ENCODE measurements at regions not wholly inside any gene's neighbourhood (a gene's known extent, or its start where the extent isn't known, plus 50 kb on each side); places are given as distances from the start of the nearest gene placed in this dataset.
A peak's percentile ranks its signal among the peaks of the same experiment; 100 is the strongest.

DNA sequence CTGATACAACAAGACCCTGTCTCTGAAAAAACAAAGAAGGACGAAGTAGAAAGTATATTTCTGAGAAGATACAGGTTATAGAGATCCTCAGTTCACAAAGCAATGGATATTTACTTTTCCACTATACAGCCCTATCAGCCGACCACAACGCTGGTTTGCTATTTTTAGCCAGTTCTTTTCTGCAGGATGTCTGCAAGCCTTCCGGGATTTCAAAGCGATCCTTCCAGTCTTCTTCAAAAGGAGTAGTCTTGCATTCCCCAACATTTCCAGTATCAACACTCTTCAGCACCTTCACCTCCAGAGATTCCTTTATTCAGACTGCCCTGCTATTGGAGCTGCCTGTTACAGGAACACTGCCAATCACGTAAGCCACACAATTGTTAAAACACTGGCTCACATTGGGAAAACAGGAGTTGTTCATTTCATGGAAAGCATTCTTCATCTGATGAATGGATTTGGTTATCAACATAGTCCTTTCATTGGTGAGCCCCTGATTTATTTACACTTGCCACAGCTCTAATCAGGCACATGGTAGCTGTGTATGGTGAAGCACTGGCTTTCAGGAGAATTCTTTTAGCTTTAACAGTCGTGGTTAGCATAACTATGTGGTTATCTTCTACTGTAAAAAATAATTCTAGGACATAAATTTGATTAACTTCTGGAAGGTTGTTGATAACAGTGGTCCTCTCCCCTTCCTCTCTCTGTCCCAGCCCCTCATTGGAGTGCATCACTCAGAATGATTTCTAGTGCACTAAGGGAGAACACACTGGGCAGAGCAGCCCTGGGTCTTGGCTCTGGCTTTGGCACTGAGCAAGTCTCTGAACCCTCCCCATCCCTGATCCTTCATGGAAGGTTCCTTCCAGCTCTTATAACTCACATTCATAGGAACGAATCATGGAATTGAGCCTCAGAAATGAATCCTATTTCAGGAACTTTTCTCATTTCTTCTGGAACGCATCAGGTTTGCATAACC is 109.9 kb upstream of the SORBS2 start:
- no peak for DNase-seq (ENCODE audit: low read depth in 4 of 4, low spot score in 3 of 4)

- no peak for DNase-seq (ENCODE audit: low read depth in 4 of 4, low spot score in 3 of 4)
These were observed 112.6 kb upstream of the SORBS2 start for GRCh38 chr4:185924458-185925044.

GRCh38 chr4:185925910-185926360 is 113.9 kb upstream of the SORBS2 start:
- DNase-seq (ENCODE audit: low read depth in 4 of 4, low spot score in 3 of 4): peak in 1 of 4 donors; percentile 19

- DNase-seq (ENCODE audit: low read depth in 4 of 4, low spot score in 3 of 4): no peak
These were observed 119.4 kb upstream of the SORBS2 start for GRCh38 chr4:185931375-185931774.

- DNase-seq (ENCODE audit: low read depth in 4 of 4, low spot score in 3 of 4): no peak
These were observed 120.0 kb upstream of the SORBS2 start for GRCh38 chr4:185931986-185932385.

- DNase-seq (ENCODE audit: low read depth in 4 of 4, low spot score in 3 of 4): no peak
These were observed 120.5 kb upstream of the SORBS2 start for GRCh38 chr4:185932491-185932890.

DNA sequence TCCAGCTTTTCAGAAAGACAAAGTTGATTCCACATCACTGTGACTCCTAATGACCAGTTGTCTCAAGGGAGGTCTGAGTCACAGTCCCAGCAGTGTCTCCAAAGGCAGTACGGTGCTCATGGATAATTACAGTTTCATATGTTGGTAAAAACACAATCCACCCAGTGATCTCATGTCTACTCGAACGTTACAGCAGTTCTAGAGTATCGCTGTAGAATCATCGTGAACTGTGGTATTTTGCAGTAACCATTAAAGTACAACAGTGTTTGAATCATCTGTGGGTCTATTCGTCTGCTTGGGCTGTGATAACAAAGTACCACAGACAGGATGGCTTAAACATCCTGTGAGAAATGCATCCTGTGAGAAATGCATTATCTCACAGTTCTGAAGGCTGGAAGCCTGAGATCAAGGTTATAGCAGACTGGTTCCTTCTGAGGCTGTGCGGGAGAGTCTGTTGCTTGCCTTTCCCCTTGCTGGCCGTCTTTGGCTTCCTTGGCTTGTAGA is 121.1 kb upstream of the SORBS2 start:
- no peak for DNase-seq (ENCODE audit: low read depth in 4 of 4, low spot score in 3 of 4)

DNA sequence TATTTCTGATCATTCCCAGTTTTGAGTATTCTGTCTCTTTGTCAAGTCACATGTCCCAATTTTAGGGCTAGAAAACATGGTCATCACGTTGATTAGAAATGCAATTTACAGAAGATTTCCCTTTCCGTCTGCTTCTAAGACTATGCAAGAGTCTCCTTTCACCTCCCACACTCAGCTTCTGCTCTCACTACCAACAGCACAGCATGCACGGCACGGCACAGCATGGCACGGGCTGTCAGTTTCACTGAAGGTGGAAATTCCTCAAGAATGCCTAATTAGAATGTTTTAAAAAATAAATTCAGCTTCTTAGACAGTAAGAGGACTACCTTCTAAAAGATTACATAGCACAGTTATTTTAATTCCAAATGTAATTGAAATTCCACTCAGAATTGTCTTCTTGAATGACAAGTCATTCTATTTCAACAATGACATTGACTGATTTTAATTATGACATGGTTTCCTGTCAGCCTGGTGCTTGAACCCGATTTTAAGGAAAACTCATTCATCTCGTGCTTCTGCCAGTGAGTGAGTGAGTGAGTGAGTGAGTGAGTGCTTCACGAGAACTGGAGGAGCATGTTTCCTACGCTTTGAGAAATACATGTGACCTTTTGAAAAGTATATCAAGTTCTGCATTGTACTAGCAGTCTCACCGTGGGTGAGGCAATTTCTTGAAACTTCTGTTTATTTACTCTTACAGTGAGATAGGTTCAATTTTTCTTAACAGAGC is 124.8 kb upstream of the SORBS2 start:
- DNase-seq (ENCODE audit: low read depth in 4 of 4, low spot score in 3 of 4): no peak

- DNase-seq (ENCODE audit: low read depth in 4 of 4, low spot score in 3 of 4): no peak
These were observed 126.7 kb upstream of the SORBS2 start for GRCh38 chr4:185938654-185939053.

GRCh38 chr4:185941461-185941860 is 127.5 kb upstream of the TLR3 start:
- no peak for DNase-seq (ENCODE audit: low read depth in 4 of 4, low spot score in 3 of 4)

- no peak for DNase-seq (ENCODE audit: low read depth in 4 of 4, low spot score in 3 of 4)
These were observed 123.7 kb upstream of the TLR3 start for GRCh38 chr4:185945252-185945651.

DNA sequence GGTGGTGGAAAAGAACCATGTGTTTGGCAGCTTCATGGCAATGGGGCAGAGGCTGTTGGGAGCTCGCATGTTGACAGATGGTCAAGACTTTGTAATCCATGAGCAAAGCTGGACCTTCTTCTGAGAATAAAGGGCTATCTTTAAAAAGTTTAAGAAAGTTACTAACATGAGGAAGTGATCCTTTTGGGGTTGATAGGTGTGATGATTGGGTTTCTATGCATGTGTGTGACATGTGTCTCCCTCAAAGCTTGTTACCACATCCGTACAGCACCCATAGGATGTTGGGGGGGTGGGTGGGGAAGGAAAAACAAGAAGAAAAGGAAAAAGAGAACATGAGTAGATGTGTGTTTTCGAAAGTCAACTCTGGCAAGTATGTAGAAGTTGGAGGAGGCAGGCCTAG is 123.0 kb upstream of the TLR3 start:
- DNase-seq (ENCODE audit: low read depth in 4 of 4, low spot score in 3 of 4): no peak

- no peak for DNase-seq (ENCODE audit: low read depth in 4 of 4, low spot score in 3 of 4)
These were observed 118.1 kb upstream of the TLR3 start for GRCh38 chr4:185950891-185951290.

- DNase-seq (ENCODE audit: low read depth in 4 of 4, low spot score in 3 of 4): no peak
These were observed 113.7 kb upstream of the TLR3 start for GRCh38 chr4:185955151-185955770.

- DNase-seq (ENCODE audit: low read depth in 4 of 4, low spot score in 3 of 4): no peak
These were observed 113.0 kb upstream of the TLR3 start for GRCh38 chr4:185955826-185956543.

DNA sequence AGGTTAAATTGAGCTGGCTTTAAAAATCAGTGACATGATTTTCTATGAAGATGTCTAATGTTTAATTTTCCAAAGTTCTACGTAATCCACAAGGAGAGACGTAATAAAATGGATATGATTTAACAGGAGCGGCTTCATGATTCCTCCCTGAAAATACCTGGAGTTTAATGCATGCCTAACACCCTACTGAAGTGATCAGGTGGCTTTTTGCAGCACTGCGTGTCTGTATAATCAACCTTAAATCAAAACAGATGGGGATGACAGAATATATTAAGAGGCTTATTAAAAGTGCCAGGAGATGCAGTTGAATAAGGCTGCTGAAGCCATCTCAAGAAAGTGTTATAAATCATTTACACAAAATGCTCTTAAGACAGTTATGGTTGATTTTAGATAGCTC is 112.4 kb upstream of the TLR3 start:
- no peak for DNase-seq (ENCODE audit: low read depth in 4 of 4, low spot score in 3 of 4)

DNA sequence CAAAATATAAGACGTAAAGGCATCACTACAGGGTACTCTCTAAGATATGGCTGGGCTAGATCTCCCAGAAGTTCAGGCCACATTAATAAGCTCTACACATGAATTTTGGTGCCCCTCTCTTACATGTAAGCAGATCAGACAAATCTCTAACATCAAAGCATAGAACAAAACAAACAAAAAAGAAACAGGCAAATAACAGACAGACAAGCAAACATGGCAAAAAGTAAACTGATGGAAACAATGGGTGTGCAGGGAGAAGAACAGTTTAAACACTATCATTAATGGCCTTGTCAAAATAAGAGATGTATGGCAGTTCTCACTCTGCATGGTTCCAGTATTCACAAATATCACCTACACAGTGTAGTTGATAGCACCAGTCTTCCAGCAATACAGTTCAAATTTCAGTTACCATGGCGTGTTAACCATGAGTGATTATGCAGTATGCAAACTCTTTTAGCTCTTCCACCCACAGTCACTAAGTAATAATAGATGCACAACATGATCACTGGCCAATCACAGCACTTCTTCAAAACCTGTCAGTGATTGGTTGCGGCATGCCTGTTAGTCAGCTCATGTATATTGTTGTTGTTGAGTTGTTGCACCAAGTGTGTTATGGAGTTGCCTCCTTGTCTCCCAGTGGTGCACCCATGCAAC is 110.7 kb upstream of the TLR3 start:
- DNase-seq (ENCODE audit: low read depth in 4 of 4, low spot score in 3 of 4): no peak

DNA sequence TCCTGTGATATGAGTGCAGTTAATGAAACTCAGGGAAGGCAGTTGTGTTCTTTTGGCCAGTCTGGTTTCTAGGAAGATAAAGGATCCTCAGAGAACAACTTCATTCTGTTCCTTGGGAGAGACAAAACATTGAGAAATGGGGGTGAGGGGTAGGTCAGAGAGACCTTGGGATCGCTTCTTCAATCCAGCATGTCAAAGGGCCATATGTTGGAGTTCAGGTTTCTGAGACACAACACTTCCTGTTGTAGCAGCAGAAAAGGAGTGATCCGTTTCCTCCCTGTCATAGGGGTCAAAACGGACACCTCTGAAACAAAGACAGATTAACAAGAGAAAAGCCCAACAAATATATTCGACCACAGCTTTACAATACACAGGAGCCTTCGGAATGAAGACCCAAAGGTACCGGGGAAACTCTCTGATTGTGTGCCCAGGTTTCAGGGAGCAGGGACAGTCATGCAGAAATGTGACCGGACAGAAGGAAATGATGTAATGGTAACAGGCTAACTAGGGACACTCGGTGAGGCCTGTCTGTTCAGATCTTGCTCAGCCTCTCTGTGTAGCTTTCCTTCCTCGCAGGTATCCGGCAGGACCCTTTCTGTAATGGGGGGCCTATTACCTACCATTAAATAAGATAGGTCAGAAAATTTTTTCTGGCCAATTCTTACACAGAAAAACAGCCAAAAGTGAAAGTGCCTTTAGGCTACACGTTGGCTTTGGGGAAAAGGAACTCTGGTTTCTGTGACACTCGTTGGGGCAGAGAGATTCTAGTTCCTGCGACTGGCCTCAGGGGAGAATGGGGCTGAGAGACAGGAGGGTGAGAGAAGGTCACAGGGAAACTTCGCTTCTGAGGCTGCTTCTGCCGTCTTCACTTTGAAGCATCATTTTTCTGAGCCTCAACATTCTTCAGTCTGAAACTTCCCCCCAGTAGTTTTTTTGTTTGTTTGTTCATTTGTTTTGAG is 103.3 kb upstream of the TLR3 start:
- DNase-seq (ENCODE audit: low read depth in 4 of 4, low spot score in 3 of 4): no peak
